HAP-1 (cell line): ENCODE measurements at regions not wholly inside any gene's neighbourhood (a gene's known extent, or its start where the extent isn't known, plus 50 kb on each side); places are given as distances from the start of the nearest gene placed in this dataset.
A peak's percentile ranks its signal among the peaks of the same experiment; 100 is the strongest.

ENCODE experiments used
- DNase-seq, 2 experiments: peaks; one replicate each; pipeline ENCODE4 v3.0.0-alpha.2; 2016 to 2020; ENCODE audit warnings: low spot score in 2 of 2
- H3K27me3 ChIP-seq: fragments of 250-450 bp; sonication (Bioruptor Pico); 2 replicates; pipeline ENCODE4 v1.5.1; 2020; ENCODE audit warnings: low read depth, mild to moderate bottlenecking, moderate library complexity
- H3K36me3 ChIP-seq: fragments of 250-450 bp; sonication (Bioruptor Pico); replicated peaks from 2 replicates; pipeline ENCODE4 v1.5.1; 2020; ENCODE audit warnings: mild to moderate bottlenecking
- H3K4me1 ChIP-seq: fragments of 250-450 bp; sonication (Bioruptor Pico); 2 replicates; pipeline ENCODE4 v1.5.1; 2020; ENCODE audit warnings: mild to moderate bottlenecking
- H3K4me3 ChIP-seq: fragments of 250-450 bp; sonication (Bioruptor Pico); 2 replicates; pipeline ENCODE4 v1.5.1; 2020; ENCODE audit warnings: mild to moderate bottlenecking, moderate library complexity
- H3K9me3 ChIP-seq: fragments of 250-450 bp; sonication (Bioruptor Pico); 2 replicates; pipeline ENCODE4 v1.5.1; 2020; ENCODE audit warnings: mild to moderate bottlenecking, moderate library complexity
- in situ Hi-C: fragments of 300-500 bp; cut with MboI; formaldehyde crosslinking; loops from 3 replicates; pipeline ENCODE4 v1.14.3; 2020; ENCODE audit warnings: low sequenced_read_pairs, inconsistent platforms, mixed read lengths

- H3K4me1 ChIP-seq = no peaks in the 10 kb centered on the region
- H3K27me3 ChIP-seq = no peaks in the 10 kb centered on the region
- no peaks in the 10 kb centered on the region for H3K9me3 ChIP-seq
- no peaks in the 10 kb centered on the region for H3K36me3 ChIP-seq
- no peak for DNase-seq
- no peak overlapping the region for H3K4me3 ChIP-seq
- in situ Hi-C loops = no loop called here
Observed at GRCh38 chr7:21064698-21065648, 278.3 kb upstream of the SP8 start.

DNA sequence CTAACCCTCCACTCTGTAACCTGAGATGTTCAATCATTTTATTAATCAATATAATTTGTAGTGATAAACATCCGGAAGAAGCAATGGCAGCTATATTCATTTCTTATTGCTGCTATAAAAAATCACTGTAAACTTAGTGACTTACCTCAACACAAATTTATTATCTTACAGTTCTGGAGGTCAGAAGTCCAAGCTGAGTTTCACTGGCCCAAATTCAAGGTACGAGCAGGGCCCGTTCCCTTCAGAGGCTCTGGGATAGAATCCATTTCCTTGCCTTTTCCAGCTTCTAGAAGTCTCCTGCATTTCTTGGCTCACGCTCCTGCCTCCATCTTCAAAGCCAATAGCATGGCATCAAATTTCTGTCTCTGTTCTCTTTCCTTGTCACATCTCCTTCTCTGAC is 279.5 kb upstream of the SP8 start:
- H3K27me3 ChIP-seq = peaks cover 6% of the 10 kb centered on the region; the same call in 1 of the 2 replicates
- no peaks in the 10 kb centered on the region for H3K4me1 ChIP-seq
- H3K36me3 ChIP-seq = no peaks in the 10 kb centered on the region
- no peak for DNase-seq
- no peaks in the 10 kb centered on the region for H3K9me3 ChIP-seq
- in situ Hi-C loops = no loop called here
- H3K4me3 ChIP-seq = no peak overlapping the region

GRCh38 chr7:21067216-21067615 is 280.5 kb upstream of the SP8 start:
- Histone ChIP-seq H3K36me3 (no peaks in the 10 kb centered on the region), H3K27me3 (peaks cover 11% of the 10 kb centered on the region; the same call in 1 of the 2 replicates), H3K4me1 (no peaks in the 10 kb centered on the region), H3K4me3 (no peak overlapping the region), H3K9me3 (no peaks in the 10 kb centered on the region)
- in situ Hi-C loops = no loop called here
- no peak for DNase-seq

GRCh38 chr7:21070571-21071090 is 283.9 kb upstream of the SP8 start:
- Histone ChIP-seq H3K4me1 (no peaks in the 10 kb centered on the region), H3K4me3 (no peak overlapping the region), H3K27me3 (peaks cover 17% of the 10 kb centered on the region; the same call in 1 of the 2 replicates), H3K36me3 (no peaks in the 10 kb centered on the region), H3K9me3 (no peaks in the 10 kb centered on the region)
- in situ Hi-C loops = no loop called here
- DNase-seq = no peak

DNA sequence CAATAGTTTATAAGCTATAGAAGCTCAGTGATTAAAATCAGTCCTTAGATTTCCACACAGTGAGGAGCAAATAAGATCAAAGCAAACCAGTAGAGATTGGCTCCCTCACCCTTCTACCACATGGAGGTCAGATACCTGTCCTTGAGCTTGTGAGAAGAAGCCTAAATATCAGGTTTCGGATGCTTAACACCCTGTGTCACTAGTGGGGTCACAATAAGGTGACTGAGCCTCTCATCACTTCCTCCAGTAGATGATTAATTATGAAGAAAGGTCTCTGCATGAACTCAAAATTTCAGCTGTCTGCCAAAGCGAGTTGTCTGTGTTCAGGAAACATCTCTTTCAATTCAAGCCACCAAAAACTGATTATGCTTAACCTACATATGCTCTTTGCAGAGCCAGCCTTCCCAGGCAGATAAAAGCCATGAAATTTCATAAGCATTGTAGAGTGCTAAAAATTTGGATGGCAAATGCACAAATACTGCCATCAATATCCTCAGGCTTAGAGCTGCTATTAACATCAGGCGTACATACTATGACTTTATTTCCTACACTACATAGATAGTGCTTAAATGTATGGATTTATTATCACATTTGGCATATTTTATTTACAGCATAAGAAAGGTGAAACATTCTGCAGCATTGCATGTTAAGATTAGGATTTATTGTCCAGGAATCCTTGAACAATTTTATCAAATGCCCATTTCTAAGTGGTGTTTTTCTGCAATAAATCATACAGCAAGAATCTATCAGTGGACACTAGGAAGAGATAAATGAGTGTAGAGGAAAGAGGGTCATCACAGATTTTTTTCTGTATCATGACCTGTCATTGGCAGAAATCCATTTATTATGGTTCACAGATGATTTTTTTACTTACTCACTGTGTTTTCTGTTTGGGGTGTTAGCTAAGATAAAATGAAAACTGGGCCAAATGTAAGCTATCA is 285.1 kb upstream of the SP8 start:
- Histone ChIP-seq H3K36me3 (no peaks in the 10 kb centered on the region), H3K4me1 (no peaks in the 10 kb centered on the region), H3K4me3 (no peak overlapping the region), H3K27me3 (peaks cover 17% of the 10 kb centered on the region; the same call in 1 of the 2 replicates), H3K9me3 (no peaks in the 10 kb centered on the region)
- in situ Hi-C loops = no loop called here
- DNase-seq = no peak

GRCh38 chr7:21076054-21076453 is 289.4 kb upstream of the SP8 start:
- in situ Hi-C loops = no loop called here
- no peaks in the 10 kb centered on the region for H3K4me1 ChIP-seq
- DNase-seq = peak; percentile 36 to 68
- no peaks in the 10 kb centered on the region for H3K9me3 ChIP-seq
- H3K36me3 ChIP-seq = no peaks in the 10 kb centered on the region
- peaks cover 13% of the 10 kb centered on the region; the same call in 1 of the 2 replicates for H3K27me3 ChIP-seq
- H3K4me3 ChIP-seq = no peak overlapping the region

- H3K9me3 ChIP-seq = no peaks in the 10 kb centered on the region
- no peak for DNase-seq
- H3K4me1 ChIP-seq = no peaks in the 10 kb centered on the region
- no peak overlapping the region for H3K4me3 ChIP-seq
- H3K36me3 ChIP-seq = no peaks in the 10 kb centered on the region
- H3K27me3 ChIP-seq = peaks cover 10% of the 10 kb centered on the region; the same call in 1 of the 2 replicates
- in situ Hi-C loops = no loop called here
Observed at GRCh38 chr7:21076574-21076973, 289.9 kb upstream of the SP8 start.

- H3K36me3 ChIP-seq = no peaks in the 10 kb centered on the region
- H3K9me3 ChIP-seq = no peaks in the 10 kb centered on the region
- peaks cover 2% of the 10 kb centered on the region; the same call in 1 of the 2 replicates for H3K27me3 ChIP-seq
- no peaks in the 10 kb centered on the region for H3K4me1 ChIP-seq
- no peak for DNase-seq
- no peak overlapping the region for H3K4me3 ChIP-seq
- in situ Hi-C loops = no loop called here
Observed at GRCh38 chr7:21077602-21078001, 290.9 kb upstream of the SP8 start.

DNA sequence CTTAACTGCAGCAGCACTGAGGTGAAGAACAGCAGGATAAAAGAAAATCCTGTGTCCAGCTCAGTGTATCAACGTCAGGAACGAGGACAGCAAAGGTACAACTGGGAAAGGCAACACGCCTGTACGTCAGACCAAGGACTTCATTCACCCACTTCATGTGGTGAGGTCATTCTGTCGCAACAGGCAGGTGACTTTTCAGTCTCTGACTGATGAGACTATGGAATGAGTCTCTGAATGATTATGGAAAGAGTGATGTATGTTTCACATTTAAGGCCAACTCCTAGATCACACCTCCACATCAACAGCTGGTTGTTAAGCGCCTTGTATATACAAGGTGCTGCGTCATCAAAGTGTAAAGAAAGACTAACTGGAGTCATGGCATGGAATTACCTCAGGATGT is 297.6 kb upstream of the SP8 start:
- DNase-seq = no peak
- in situ Hi-C loops = no loop called here
- no peaks in the 10 kb centered on the region for H3K36me3 ChIP-seq

DNA sequence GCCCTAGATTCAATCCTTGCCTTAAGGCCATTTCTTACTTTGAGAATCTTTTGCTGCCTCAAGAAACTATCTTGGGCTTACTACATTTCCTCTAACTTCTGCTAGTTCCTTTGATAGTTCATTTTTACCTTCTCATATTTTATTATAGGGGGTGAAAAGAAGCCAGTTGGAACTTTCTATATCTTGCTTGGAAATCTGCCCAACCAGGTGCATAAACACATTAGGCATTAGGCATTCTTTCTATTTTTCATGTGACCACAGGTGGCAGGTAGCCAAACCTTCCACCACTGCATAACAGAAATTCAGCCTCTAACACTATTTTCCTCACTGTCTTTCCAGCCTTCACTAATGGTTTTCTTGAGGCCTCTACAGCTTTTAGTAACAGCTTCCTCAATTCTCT is 300.0 kb upstream of the SP8 start:
- no peak for DNase-seq
- Histone ChIP-seq H3K36me3 (no peaks in the 10 kb centered on the region), H3K27me3 (0 out of 2 replicates have a peak, but pooled peaks cover 2% of the 10 kb centered on the region), H3K4me1 (no peaks in the 10 kb centered on the region), H3K4me3 (no peak overlapping the region), H3K9me3 (no peaks in the 10 kb centered on the region)
- in situ Hi-C loops = no loop called here

More for the DNA sequence above, 297.6 kb upstream of the SP8 start:
- Histone ChIP-seq H3K4me3 (no peak overlapping the region), H3K9me3 (no peaks in the 10 kb centered on the region), H3K27me3 (0 out of 2 replicates have a peak, but pooled peaks cover 2% of the 10 kb centered on the region), H3K4me1 (no peaks in the 10 kb centered on the region)

DNA sequence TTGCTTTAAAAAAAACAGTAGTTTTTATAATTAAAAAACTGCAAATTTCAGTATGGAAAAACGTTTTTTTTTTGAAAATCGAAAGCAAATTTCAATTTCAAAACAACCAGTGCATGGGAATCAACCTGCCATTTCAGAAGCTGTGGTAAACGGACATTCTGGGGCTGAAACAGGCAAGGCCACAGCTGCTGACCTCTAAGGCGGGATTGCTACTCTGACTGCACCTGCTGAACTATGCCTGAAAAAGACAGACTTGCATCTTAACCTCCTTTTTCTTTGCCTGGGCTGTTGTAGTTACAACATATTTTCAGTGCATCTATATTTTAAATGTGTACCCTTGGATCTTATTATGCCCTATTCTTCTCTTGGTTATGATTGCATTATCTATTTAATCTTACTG is 303.0 kb upstream of the SP8 start:
- DNase-seq = no peak
- H3K36me3 ChIP-seq = no peaks in the 10 kb centered on the region
- H3K27me3 ChIP-seq = 0 out of 2 replicates have a peak, but pooled peaks cover 4% of the 10 kb centered on the region
- no peaks in the 10 kb centered on the region for H3K4me1 ChIP-seq
- H3K9me3 ChIP-seq = no peaks in the 10 kb centered on the region
- H3K4me3 ChIP-seq = no peak overlapping the region
- in situ Hi-C loops = no loop called here

DNA sequence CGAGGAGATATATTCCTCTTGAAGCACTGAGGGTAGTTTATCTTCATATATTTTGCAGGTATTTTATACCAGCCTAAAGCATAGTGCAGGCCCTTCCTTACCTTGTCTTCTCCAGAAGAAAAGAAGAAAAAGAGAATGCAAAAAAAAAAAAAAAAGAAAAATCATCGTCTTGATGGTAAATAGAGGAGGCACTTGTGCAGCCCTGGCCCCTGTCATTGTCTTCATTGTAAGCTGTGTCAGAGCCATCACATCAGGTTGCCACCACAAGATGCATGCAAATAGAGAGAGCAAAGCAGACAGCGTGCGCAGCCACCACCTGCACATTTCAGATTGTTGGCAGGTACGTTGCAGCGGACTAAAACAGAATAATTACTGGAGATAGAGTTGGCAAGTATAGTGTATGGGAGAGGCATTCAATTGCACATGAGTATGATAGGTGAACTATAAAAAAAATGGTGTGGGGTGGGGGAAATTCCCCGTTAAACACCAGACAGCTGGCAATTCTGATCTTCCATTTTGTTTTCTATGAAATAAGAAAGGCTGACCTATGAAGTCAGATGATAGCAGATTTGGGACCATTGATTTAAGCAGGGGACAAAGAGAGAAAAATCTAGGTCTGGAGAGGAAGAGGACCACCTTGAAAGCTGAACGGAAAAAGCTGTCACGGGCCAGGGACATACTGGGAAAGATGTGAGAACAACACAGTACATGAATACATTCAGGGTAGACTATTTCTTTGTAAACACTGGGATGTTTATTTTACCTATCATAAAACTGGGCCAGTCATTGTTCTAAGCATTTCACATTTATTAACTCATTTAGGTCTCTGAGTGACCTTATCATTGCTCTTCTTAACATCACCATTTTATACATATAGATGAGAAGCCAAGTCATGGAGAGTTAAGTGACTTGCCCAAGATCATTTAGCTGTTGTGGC is 306.3 kb upstream of the SP8 start:
- no peak for DNase-seq
- in situ Hi-C loops = no loop called here
- no peaks in the 10 kb centered on the region for H3K9me3 ChIP-seq
- no peaks in the 10 kb centered on the region for H3K4me1 ChIP-seq
- H3K27me3 ChIP-seq = 0 out of 2 replicates have a peak, but pooled peaks cover 4% of the 10 kb centered on the region
- no peak overlapping the region for H3K4me3 ChIP-seq
- no peaks in the 10 kb centered on the region for H3K36me3 ChIP-seq
